ENCODE measurements at regions not wholly inside any gene's neighbourhood (a gene's known extent, or its start where the extent isn't known, plus 50 kb on each side); places are given as distances from the start of the nearest gene placed in this dataset.

DNA sequence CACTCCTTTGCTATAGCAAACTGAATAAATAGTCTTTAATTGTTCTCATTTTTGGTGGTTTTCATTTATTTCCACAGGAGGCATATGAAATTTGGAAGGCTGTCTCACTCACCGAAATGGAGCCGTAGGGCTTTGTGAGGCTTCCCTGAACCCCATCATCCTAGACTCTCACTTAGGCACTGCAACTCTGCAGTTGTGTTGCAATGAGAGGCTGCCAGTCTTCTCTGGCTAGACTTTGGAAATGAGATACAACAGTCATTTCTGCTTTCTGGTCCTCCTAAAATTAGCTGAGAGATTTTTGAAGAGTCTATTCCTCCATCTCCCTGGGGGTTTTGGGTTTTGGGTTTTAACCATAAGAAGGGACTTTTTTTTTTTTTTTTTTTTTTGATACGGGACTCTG lies 146.5 kb downstream of the SH3BGRL start (continued):
- no peak for TF ChIP-seq KDM1A (IDR thresholded peaks at IDR 0.05; ENCODE audit: borderline replicate concordance, low read length)

DNA sequence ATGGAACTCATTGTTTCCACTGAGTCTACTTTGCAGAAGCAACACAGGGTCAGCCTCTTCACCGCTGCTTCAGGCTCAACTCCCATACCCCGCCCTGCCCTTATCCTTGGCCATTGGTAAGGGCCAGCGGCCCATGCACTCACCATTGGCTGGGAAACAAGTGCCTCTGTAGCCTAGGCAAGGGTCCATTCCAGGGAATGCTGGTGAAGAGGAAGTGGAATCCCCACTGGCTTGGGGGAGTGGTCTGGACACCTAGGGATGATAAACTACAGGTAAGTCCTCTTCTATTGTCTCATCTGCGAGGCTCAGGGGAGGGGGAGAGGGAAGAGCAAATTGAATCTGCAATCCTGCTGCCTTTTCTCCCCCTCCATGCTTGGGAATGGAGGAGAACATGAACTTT lies 153.1 kb downstream of the SH3BGRL start:
- Histone ChIP-seq H3K4me2 (ENCODE audit: insufficient read depth in 1 of 2, low read depth in 2 of 2, low read length in 2 of 2) (no peak overlapping the region), H3K23me2 (ENCODE audit: low read depth, low read length) (no peaks in the 10 kb centered on the region), H3K4me3 (ENCODE audit: extremely low read depth in 1 of 4, insufficient read depth in 2 of 4, low read depth in 3 of 4, low read length in 4 of 4) (no peak overlapping the region), H3K79me2 (ENCODE audit: control insufficient read depth in 1 of 2, insufficient read depth in 2 of 2, low read length in 2 of 2) (no peaks in the 10 kb centered on the region), H3K4ac (replicated peaks; ENCODE audit: insufficient read length, low read depth, low read length) (no peak overlapping the region), H3K23ac (ENCODE audit: insufficient read length) (no peak overlapping the region), H4K5ac (ENCODE audit: insufficient read length, low read depth, low read length) (no peak overlapping the region), H4K8ac (ENCODE audit: extremely low read depth, insufficient read depth, low read length) (no peak overlapping the region), H2BK5ac (ENCODE audit: low read depth, low read length) (no peak overlapping the region), H4K20me1 (replicated peaks in 1 of 2; ENCODE audit: control insufficient read depth in 1 of 2, insufficient read depth in 2 of 2, low read length in 2 of 2) (no peaks in the 10 kb centered on the region), H4K91ac (replicated peaks; ENCODE audit: insufficient read length, low read length) (no peak overlapping the region), H3K9ac (replicated peaks in 1 of 4; ENCODE audit: extremely low read depth in 1 of 4, low read depth in 3 of 4, low read length in 3 of 4) (no peak overlapping the region), H3K14ac (ENCODE audit: insufficient read length) (no peak overlapping the region), H3K9me3 (ENCODE audit: insufficient read depth in 2 of 2, low read depth in 1 of 2, low read length in 1 of 2) (no peaks in the 10 kb centered on the region), H3K79me1 (ENCODE audit: low read depth, low read length) (no peaks in the 10 kb centered on the region), H3K36me3 (ENCODE audit: control insufficient read depth in 2 of 4, insufficient read depth in 4 of 4, low read length in 3 of 4) (no peaks in the 10 kb centered on the region), H2AFZ (ENCODE audit: low read length) (no peak overlapping the region), H3K56ac (replicated peaks; ENCODE audit: insufficient read length, low read depth, low read length) (no peak overlapping the region), H3K18ac (ENCODE audit: extremely low read depth, low read length) (no peak overlapping the region), H2BK12ac (ENCODE audit: low read depth, low read length) (no peak overlapping the region), H2BK20ac (ENCODE audit: low read length) (no peak overlapping the region), H3K27ac (ENCODE audit: low read depth, low read length) (no peak overlapping the region), H2BK15ac (ENCODE audit: low read length) (no peak overlapping the region), H2BK120ac (replicated peaks; ENCODE audit: low read depth, low read length) (no peak overlapping the region), H3K27me3 (replicated peaks in 1 of 4; ENCODE audit: control insufficient read depth in 3 of 4, extremely low read depth in 1 of 4, insufficient read depth in 3 of 4, low read length in 3 of 4) (no peaks in the 10 kb centered on the region), H2AK5ac (ENCODE audit: low read depth, low read length) (no peak overlapping the region), H3K4me1 (replicated peaks in 1 of 4; ENCODE audit: control insufficient read depth in 3 of 4, insufficient read depth in 4 of 4, low read length in 3 of 4) (no peaks in the 10 kb centered on the region)
- FAIRE-seq (no peak), DNase-seq (ENCODE audit: low read depth in 1 of 2, low spot score in 2 of 2) (no peak)
- ChIA-PET CTCF (ENCODE audit: partially characterized antibody) (no interaction called here), POLR2A (ENCODE audit: partially characterized antibody) (no interaction called here)
- 89% methylated on average over 3 of the region's 4 CpGs; no CpG with 5 or more reads in 1 of the 2 experiments for WGBS, 2 experiments (ENCODE audit: extremely low coverage in 1 of 2, insufficient coverage in 1 of 2, insufficient read length in 1 of 2, insufficient replicate concordance in 2 of 2, low coverage in 1 of 2, low lambda C conversion rate in 2 of 2, missing lambda C conversion rate in 1 of 2)
- TF ChIP-seq, protein P1, sequence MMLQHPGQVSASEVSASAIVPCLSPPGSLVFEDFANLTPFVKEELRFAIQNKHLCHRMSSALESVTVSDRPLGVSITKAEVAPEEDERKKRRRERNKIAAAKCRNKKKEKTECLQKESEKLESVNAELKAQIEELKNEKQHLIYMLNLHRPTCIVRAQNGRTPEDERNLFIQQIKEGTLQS (IDR thresholded peaks at IDR 0.05; ENCODE audit: insufficient read depth, low read depth, low read length) = no peak
- TF ChIP-seq CHD1 (IDR thresholded peaks at IDR 0.05; ENCODE audit: low read depth, low read length) (no peak), BACH1 (IDR thresholded peaks at IDR 0.05; ENCODE audit: low read length) (no peak), JUND (IDR thresholded peaks at IDR 0.05; ENCODE audit: low read length) (no peak), SRF (IDR thresholded peaks at IDR 0.05; ENCODE audit: low read depth, low read length) (no peak), TAF1 (IDR thresholded peaks at IDR 0.05; ENCODE audit: low read depth, low read length) (no peak), PHF8 (conservative IDR thresholded peaks at IDR 0.05; ENCODE audit: low read depth, low read length) (no peak), KDM1A (IDR thresholded peaks at IDR 0.05; ENCODE audit: borderline replicate concordance, low read length) (no peak), CREB1 (IDR thresholded peaks at IDR 0.05) (no peak), JUN (IDR thresholded peaks at IDR 0.05; ENCODE audit: low read depth, low read length) (no peak)
- TF ChIP-seq, protein P2, sequence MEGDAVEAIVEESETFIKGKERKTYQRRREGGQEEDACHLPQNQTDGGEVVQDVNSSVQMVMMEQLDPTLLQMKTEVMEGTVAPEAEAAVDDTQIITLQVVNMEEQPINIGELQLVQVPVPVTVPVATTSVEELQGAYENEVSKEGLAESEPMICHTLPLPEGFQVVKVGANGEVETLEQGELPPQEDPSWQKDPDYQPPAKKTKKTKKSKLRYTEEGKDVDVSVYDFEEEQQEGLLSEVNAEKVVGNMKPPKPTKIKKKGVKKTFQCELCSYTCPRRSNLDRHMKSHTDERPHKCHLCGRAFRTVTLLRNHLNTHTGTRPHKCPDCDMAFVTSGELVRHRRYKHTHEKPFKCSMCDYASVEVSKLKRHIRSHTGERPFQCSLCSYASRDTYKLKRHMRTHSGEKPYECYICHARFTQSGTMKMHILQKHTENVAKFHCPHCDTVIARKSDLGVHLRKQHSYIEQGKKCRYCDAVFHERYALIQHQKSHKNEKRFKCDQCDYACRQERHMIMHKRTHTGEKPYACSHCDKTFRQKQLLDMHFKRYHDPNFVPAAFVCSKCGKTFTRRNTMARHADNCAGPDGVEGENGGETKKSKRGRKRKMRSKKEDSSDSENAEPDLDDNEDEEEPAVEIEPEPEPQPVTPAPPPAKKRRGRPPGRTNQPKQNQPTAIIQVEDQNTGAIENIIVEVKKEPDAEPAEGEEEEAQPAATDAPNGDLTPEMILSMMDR (IDR thresholded peaks at IDR 0.05; ENCODE audit: control extremely low read depth in 1 of 3, insufficient read depth in 1 of 3, low read depth in 1 of 3, low read length in 3 of 3) = no peak
